GM21825 (cell line): ENCODE measurements at regions not wholly inside any gene's neighbourhood (a gene's known extent, or its start where the extent isn't known, plus 50 kb on each side); places are given as distances from the start of the nearest gene placed in this dataset.

Experiments used
- ATAC-seq: cut with Tn5 transposase; IDR thresholded peaks from one replicate; pipeline ENCODE4 v1.9.1; 2021; ENCODE audit warnings: mild to moderate bottlenecking, moderate library complexity; ENCODE audit not compliant: unreplicated experiment

DNA sequence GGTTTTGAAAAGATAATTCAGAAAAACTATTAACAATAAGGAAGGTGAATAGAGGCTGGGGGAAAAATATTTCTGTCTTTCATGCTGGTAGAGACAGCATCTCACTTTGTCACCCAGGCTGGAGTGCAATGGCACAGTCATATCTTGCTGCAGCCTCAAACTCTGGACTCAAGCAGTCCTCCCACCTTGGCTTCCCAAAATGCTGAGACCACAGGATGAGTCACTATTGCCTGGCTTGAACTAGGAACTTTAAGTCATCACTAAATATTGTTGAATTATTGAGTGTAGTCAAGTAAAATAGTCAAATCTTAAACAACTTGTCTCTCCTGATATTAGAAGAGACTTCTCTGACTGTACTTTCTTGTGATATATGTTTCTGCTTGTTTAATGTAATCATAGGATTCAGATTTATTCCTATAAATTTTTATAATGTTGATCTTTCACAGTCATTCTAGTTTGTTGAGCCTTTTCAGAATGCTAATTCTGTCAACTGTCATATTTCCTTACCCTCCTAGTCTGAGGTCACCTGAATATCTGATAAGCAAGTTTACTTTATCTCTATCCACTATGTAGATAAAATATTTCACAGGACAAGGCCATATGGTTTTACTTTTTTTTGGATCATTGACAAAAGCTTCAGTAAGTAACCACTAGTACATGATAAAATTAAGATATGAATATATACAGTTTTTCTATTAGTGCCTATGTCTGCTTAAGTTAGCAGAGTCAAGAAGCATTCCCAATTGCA, 1696.5 kb downstream of the MAT2B start:
- no peak for ATAC-seq

DNA sequence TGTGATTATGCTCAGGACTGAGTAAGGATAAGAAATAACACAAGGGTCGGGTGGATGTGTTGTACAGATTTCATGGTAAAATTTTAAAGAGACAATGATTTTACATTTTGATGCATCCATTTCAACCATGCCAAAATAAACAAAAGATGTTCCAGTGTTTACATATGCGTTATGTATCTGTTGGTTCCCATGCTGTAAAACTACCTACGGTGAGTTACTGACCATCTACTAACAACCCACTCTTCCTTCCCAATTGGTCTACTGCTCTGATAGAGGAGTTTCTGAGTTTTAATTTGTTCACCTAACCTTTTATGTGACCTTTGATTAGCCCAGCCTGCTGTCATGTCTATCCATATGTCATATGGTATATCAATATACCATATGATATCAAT, 1697.1 kb downstream of the MAT2B start:
- ATAC-seq, result no peak

DNA sequence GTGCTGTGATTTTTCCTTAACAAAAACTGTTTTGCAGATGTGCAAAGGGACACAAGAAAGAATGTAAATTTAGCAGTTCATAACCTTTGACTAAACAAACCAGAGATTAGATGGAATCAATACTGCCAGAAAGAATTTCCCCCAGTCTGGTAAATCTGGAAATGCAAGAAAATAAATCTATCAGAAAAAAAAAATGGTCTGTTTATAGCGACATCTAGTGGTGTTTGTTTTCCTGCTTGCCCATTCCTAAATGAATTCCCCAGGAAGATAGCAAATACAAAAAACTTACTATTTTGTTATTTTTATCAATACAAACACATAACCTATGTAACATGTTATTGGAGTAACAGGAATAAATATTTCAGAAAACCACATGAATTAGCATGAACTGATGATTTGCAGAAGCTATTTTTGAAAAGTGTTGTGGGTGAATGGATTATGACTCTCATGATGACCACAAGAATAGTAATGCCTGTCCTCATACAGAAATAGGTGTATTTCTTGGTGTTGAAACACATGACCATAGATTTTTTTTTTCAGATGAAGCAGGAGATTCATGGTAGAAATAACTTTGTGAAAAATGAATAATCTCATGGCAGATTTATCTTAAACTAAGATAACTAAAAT, 1703.8 kb downstream of the MAT2B start:
- no peak for ATAC-seq

- no peak for ATAC-seq
Measured at GRCh38 chr5:165224366-165225045, 1719.1 kb downstream of the MAT2B start.

DNA sequence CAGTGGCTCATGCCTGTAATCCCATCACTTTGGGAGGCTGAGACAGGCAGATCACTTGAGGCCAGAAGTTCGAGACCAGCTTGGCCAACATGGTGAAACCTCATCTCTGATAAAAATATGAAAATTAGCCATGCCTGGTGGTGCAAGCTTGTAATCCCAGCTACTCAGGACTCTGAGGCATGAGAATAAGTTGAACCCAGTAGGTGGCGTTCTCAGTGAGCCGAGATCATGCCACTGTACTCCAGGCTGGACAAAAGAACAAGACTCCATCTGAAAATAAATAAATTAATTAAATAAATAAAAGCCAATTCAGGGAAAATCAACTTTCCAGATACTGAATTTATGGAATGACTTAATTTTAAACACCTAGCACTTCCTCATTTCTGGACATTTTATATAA, 1722.1 kb downstream of the MAT2B start:
- no peak for ATAC-seq

DNA sequence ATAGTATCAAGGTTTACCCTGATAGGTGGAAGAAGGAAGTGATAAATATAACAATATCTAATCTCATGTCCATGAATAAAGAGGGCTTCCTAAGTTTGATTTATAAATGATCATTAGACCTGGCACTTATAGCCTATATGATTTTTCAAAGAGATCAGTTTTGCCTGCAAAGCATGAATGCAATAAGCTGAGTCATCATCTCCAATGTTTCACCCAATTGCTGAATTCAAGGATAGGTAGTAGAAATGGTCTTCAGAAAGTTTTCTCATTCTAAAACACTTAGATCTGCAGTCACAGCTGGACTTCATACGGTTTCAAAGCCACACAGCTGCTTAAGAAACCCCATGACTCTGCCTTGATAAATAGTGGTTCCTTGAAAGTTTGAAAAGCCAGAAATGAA, 1722.8 kb downstream of the MAT2B start:
- ATAC-seq, result no peak

- no peak for ATAC-seq
Measured at GRCh38 chr5:165231821-165232508, 1726.5 kb downstream of the MAT2B start.

DNA sequence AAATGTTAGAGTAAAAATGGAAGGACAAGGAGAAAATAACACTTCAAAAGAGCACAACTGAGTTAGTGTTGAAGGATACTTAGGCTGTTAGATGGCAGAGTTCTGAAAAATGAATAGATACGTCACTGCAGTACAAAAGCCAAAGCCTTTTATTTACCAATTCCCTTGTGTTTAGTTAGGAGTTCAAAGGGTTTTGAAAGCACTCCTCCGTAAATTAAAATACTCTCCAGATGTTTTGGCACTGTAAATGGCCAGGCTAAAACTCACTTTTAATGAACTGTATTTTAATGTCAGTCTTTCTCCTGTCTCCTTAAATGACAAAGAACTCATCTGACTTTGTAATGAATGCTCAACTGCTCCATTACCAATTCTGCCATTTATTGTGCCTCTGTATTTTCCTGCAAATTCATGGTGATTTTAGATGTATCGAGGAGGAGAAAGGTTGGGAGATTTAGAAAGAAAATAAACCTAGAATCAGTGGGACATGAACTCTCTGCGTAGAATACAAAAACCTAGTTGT, 1727.2 kb downstream of the MAT2B start:
- no peak for ATAC-seq

DNA sequence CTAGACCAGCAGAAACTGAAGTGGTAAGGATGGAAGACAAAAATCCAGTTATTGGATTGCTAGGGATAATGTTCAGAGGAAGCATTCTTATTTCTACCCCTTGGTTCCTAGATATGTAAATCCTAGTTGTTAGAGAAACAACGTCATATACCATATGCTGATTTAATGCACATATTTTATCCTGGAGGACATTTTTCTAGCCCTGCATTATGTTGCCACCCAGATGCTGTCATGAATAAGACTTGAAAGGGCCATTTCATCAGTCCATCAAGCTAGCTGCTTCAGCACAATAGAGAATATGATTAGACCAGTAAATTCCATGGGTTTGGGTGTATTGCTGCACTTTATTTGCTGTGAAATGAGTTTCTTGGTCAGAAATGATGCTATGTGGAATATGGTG, 1736.4 kb downstream of the MAT2B start:
- no peak for ATAC-seq

GRCh38 chr5:165242646-165243045, 1737.2 kb downstream of the MAT2B start:
- ATAC-seq, result no peak

DNA sequence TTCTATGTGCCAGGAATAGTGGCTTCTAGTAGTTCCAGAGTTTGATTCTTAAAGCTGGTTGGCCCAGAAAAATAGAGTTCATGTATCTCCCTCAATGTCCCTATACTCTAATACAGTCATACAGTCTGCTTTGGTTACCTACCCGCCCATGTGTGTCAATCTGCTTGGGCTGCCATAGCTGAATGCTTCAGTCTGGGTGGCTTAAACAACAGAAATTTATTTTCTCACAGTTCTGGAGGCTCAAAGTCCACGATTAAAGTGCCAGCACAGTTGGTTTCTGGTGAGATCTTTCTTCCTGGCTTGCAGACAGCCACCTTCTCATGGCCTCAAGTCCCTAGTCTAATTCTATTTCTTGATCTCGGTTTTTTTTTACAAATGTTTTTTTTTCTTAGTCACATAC, 1739.0 kb downstream of the MAT2B start:
- no peak for ATAC-seq

DNA sequence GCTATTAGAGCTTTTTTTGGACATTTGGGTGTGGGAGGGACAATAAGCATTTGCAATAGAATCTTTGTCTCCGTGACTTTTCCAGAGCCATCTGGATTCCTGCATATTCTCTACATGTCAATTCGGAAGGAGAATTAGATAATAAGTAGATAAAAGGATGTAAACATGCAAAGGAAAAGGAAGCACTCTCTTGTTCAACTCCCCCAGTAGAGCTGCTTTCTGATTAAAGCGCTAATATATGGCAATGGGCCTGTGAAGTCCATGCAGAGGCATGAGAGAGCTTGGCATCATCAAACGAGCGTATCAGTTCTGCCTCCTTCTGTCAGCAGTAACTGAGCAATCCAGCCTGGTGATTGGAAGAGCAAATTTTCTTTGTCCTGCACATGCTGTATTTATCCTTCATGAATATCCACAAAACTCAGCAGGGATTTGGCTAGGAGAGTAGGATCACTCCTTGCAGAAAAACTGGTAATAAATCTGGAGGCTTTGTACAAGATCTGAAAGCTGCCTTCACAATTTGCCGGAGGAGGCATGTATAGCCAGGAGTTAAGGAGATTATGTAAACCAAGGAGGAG, 1752.9 kb downstream of the MAT2B start:
- no peak for ATAC-seq

DNA sequence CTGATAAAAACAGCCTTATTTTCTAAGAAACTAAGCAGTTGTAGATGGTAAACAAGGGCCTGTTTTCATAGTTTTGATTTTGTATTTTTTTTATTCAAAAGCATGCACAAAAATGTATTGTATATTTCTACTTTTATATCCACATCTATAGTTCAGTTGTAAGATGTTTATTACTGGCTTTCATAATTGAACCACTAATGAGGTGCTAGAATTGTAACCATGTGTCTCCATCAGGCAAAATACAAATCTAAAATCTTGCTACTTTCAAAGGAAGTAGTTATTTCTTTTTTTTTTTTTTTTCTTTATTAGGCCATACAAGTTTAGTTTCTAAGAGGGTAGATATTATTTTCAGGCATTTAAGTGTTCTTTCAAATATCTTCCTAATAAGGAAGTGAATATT, 1755.0 kb downstream of the MAT2B start:
- ATAC-seq, result no peak

GRCh38 chr5:165263536-165263935, 1758.1 kb downstream of the MAT2B start:
- ATAC-seq, result no peak

DNA sequence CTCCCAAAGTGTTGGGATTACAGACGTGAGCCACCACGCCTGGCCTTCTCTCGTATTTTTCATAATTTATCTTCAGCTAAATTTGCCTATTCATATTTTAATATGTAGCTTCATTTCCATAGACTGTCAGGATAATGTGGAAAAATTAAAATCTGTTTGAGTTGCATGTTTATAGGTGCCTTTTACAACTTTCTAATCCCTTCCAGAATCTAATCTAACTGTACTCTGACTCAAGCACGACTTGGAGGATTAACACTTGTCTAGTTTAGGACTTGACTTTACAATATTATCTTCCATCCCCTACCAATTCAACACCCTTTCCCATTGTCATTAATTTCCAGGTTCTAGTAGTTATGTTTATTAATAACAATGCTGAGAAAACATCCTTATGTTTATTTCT, 1761.5 kb downstream of the MAT2B start:
- no peak for ATAC-seq

DNA sequence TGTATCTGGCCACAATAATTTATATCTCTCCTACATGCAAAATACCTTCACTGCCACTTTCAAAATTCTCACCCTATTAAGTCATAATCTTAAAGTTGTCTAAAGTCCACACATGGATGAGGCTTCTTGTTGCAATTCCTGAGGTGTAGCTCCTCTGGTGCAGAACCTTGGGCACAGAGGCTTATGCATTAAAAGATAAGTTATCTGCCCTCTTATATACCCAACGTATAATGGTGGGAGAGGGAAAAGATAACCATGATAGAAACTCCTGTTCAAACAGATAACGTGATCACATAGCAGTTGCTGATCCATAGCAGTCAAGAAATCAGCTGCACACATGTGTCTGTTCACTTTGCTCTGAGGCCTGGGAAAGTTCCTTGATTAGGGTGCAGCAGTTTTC, 1767.0 kb downstream of the MAT2B start:
- no peak for ATAC-seq

DNA sequence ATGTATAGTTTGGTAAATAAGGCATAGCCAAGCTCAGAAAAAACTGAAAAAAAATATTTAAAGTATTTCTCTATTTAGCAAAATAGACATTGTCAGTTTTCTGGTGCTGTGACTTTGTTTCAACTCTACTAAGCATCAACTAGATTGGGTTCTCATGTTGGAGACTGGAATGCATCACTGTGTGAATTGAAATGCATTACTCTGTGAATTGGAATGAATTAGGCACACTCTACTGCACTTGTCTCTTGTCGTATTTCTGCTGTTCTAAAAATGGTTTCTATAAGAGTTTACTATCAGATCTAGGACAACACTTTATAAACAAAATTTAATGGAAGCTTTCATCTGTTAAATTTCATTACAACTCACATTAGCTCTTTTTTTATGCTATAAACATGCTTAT, 1772.2 kb downstream of the MAT2B start:
- no peak for ATAC-seq

GRCh38 chr5:165282491-165282890, 1777.1 kb downstream of the MAT2B start:
- no peak for ATAC-seq

GRCh38 chr5:165286692-165287091, 1781.3 kb downstream of the MAT2B start:
- ATAC-seq, result no peak

DNA sequence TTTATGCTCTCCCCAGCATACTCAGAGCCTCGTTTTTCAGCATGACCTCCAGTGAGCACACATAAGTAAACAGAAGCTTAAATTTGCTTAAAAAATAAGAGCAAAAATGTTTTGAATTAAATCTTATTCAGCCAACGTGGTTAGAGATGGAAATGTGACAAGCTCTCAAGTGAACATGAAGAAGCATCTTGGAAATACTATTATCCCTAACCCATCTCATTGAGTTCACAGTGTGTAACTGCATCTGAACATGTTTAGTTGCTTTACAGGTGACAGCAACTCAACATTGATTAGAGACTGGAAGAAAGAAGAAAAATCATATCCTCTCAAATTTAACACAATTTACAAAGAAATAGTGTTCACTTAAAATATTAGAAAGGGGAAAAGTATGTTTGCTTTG, 1785.1 kb downstream of the MAT2B start:
- ATAC-seq, result no peak
